ENCODE measurements at regions not wholly inside any gene's neighbourhood (a gene's known extent, or its start where the extent isn't known, plus 50 kb on each side); places are given as distances from the start of the nearest gene placed in this dataset.

- H3K36me3 ChIP-seq (ENCODE audit: low read depth): no peaks in the 10 kb centered on the region
- TF ChIP-seq CTCF (conservative IDR thresholded peaks at IDR 0.05): no peak
- TF ChIP-seq EZH2 (IDR thresholded peaks at IDR 0.05; ENCODE audit: low read depth): no peak
- POLR2A ChIA-PET (ENCODE audit: unreplicated experiment): no interaction called here
- H3K27ac ChIP-seq: no peak overlapping the region
- intact Hi-C loops (cut with micrococcal nuclease; ENCODE audit: unreplicated experiment): loop anchor here (5.0 kb wide), 3 partner anchors 78 to 118 kb away; no protein-coding TSS in a partner anchor
- H3K79me2 ChIP-seq (ENCODE audit: low read depth): no peaks in the 10 kb centered on the region
- H3K4me1 ChIP-seq (replicated peaks; ENCODE audit: insufficient read depth): peaks cover 17% of the 10 kb centered on the region; the same call in 1 of the 2 replicates
- H2AFZ ChIP-seq: no peak overlapping the region
- H3K9me2 ChIP-seq (ENCODE audit: insufficient read depth): no peaks in the 10 kb centered on the region
- H3K4me3 ChIP-seq: no peak overlapping the region
- peaks cover 8% of the 10 kb centered on the region for H3K27me3 ChIP-seq (ENCODE audit: insufficient read depth, low read depth)
- CTCF ChIA-PET: interaction anchor here (0.5 kb wide), 1 partner anchor 1905 kb away, joined by 3 read pairs; no protein-coding TSS in a partner anchor
- no peak for DNase-seq
- H3F3A ChIP-seq (ENCODE audit: insufficient read depth, low read depth): no peaks in the 10 kb centered on the region; the same call in 1 of the 2 replicates
- BruUV-seq (replicated peaks): no TSS peak
- H4K20me1 ChIP-seq (ENCODE audit: insufficient read depth): no peaks in the 10 kb centered on the region
- H3K9me3 ChIP-seq (ENCODE audit: insufficient read depth, low read depth): no peaks in the 10 kb centered on the region
- no peak overlapping the region for H3K4me2 ChIP-seq
These were observed 393.2 kb upstream of the PODXL start for GRCh38 chr7:131949659-131950058.

- peak in 1 of 2 experiments; percentile 34 for DNase-seq
- no peak for TF ChIP-seq CTCF (conservative IDR thresholded peaks at IDR 0.05)
- no peak for TF ChIP-seq EZH2 (IDR thresholded peaks at IDR 0.05; ENCODE audit: low read depth)
- ChIA-PET POLR2A (ENCODE audit: unreplicated experiment) (no interaction called here), CTCF (interaction anchor here (0.6 kb wide), 1 partner anchor 435 kb away, joined by 3 read pairs; no protein-coding TSS in a partner anchor)
- intact Hi-C loops (cut with micrococcal nuclease; ENCODE audit: unreplicated experiment): loop anchor here (5.0 kb wide), 3 partner anchors 79 to 119 kb away; no protein-coding TSS in a partner anchor
- H3K36me3 ChIP-seq (ENCODE audit: low read depth): no peaks in the 10 kb centered on the region
- no peaks in the 10 kb centered on the region; the same call in 1 of the 2 replicates for H3F3A ChIP-seq (ENCODE audit: insufficient read depth, low read depth)
- no peak overlapping the region for H3K4me3 ChIP-seq
- H3K4me1 ChIP-seq (replicated peaks; ENCODE audit: insufficient read depth): peaks cover 17% of the 10 kb centered on the region; the same call in 1 of the 2 replicates
- H3K79me2 ChIP-seq (ENCODE audit: low read depth): no peaks in the 10 kb centered on the region
- peaks cover 19% of the 10 kb centered on the region for H3K27me3 ChIP-seq (ENCODE audit: insufficient read depth, low read depth)
- H3K4me2 ChIP-seq: no peak overlapping the region
- no peaks in the 10 kb centered on the region for H3K9me2 ChIP-seq (ENCODE audit: insufficient read depth)
- no peaks in the 10 kb centered on the region for H4K20me1 ChIP-seq (ENCODE audit: insufficient read depth)
- no TSS peak for BruUV-seq (replicated peaks)
- no peak overlapping the region for H3K27ac ChIP-seq
- H3K9me3 ChIP-seq (ENCODE audit: insufficient read depth, low read depth): no peaks in the 10 kb centered on the region
- no peak overlapping the region for H2AFZ ChIP-seq
These were observed 392.1 kb upstream of the PODXL start for GRCh38 chr7:131948434-131949053.

GRCh38 chr7:131947661-131948060 lies 391.2 kb upstream of the PODXL start:
- H3K4me1 ChIP-seq (replicated peaks; ENCODE audit: insufficient read depth): 0 out of 2 replicates have a peak, but pooled peaks cover 11% of the 10 kb centered on the region
- ChIA-PET CTCF (interaction anchor here (0.6 kb wide), 1 partner anchor 434 kb away, joined by 3 read pairs; no protein-coding TSS in a partner anchor), POLR2A (ENCODE audit: unreplicated experiment) (no interaction called here)
- H3K9me2 ChIP-seq (ENCODE audit: insufficient read depth): no peaks in the 10 kb centered on the region
- no peak overlapping the region for H2AFZ ChIP-seq
- BruUV-seq (replicated peaks): no TSS peak
- H3K36me3 ChIP-seq (ENCODE audit: low read depth): no peaks in the 10 kb centered on the region
- no peaks in the 10 kb centered on the region; the same call in 1 of the 2 replicates for H3F3A ChIP-seq (ENCODE audit: insufficient read depth, low read depth)
- H3K4me3 ChIP-seq: no peak overlapping the region
- peaks cover 28% of the 10 kb centered on the region for H3K27me3 ChIP-seq (ENCODE audit: insufficient read depth, low read depth)
- H3K27ac ChIP-seq: no peak overlapping the region
- TF ChIP-seq CTCF (conservative IDR thresholded peaks at IDR 0.05) (no peak), EZH2 (IDR thresholded peaks at IDR 0.05; ENCODE audit: low read depth) (no peak)
- no peaks in the 10 kb centered on the region for H3K9me3 ChIP-seq (ENCODE audit: insufficient read depth, low read depth)
- no peaks in the 10 kb centered on the region for H4K20me1 ChIP-seq (ENCODE audit: insufficient read depth)
- no peak overlapping the region for H3K4me2 ChIP-seq
- H3K79me2 ChIP-seq (ENCODE audit: low read depth): no peaks in the 10 kb centered on the region
- intact Hi-C loops (cut with micrococcal nuclease; ENCODE audit: unreplicated experiment): loop anchor here (5.0 kb wide), 3 partner anchors 80 to 120 kb away; no protein-coding TSS in a partner anchor
- DNase-seq: no peak
